Right ventricle myocardium inferior (tissue), 1 donor: ENCODE measurements at regions not wholly inside any gene's neighbourhood (a gene's known extent, or its start where the extent isn't known, plus 50 kb on each side); places are given as distances from the start of the nearest gene placed in this dataset.

Source experiments
- ATAC-seq: fragments of 200-7000 bp; cut with Tn5 transposase; one replicate; pipeline ENCODE4 v1.9.1; 2020; ENCODE audit warnings: mild to moderate bottlenecking, moderate library complexity
- DNase-seq: peaks from one replicate; pipeline ENCODE4 v3.0.0; 2021; ENCODE audit errors: missing footprints
- intact Hi-C: fragments of 100-400 bp; cut with DNase I; formaldehyde crosslinking; loops from one replicate; pipeline ENCODE4 v1.11.0; 2022
- donor health status: DM: no; HTN: yes; CAD: no; lungs with severe emphysema.

- peak; percentile 38 for ATAC-seq
- no peak for DNase-seq
- intact Hi-C loops = no loop called here
Measured at GRCh38 chr15:38885001-38885400, 320.4 kb upstream of the RASGRP1 start.

- ATAC-seq (peak; percentile 35), DNase-seq (no peak)
- intact Hi-C loops = no loop called here
Measured at GRCh38 chr15:38885471-38885952, 320.9 kb upstream of the RASGRP1 start.

- ATAC-seq (no peak), DNase-seq (no peak)
- intact Hi-C loops = no loop called here
Measured at GRCh38 chr15:38886315-38887163, 321.9 kb upstream of the RASGRP1 start.

- no peak for ATAC-seq
- DNase-seq = no peak
- intact Hi-C loops = no loop called here
Measured at GRCh38 chr15:38888701-38889221, 324.1 kb upstream of the RASGRP1 start.

- ATAC-seq (no peak), DNase-seq (no peak)
- intact Hi-C loops = no loop called here
Measured at GRCh38 chr15:38890194-38890593, 325.6 kb upstream of the RASGRP1 start.

GRCh38 chr15:38893925-38894242 lies 329.3 kb upstream of the RASGRP1 start:
- ATAC-seq = no peak

GRCh38 chr15:38894243-38894948 lies 329.8 kb upstream of the RASGRP1 start:
- no peak for ATAC-seq
- DNase-seq = no peak
- intact Hi-C loops = no loop called here

More at GRCh38 chr15:38893925-38894242, 329.3 kb upstream of the RASGRP1 start:
- intact Hi-C loops = no loop called here
- DNase-seq = no peak

- DNase-seq (no peak), ATAC-seq (no peak)
- intact Hi-C loops = no loop called here
Measured at GRCh38 chr15:38895326-38896255, 331.0 kb upstream of the RASGRP1 start.

- DNase-seq = no peak
- ATAC-seq = no peak
- intact Hi-C loops = no loop called here
Measured at GRCh38 chr15:38896647-38897046, 332.0 kb upstream of the RASGRP1 start.

- intact Hi-C loops = no loop called here
- ATAC-seq = no peak
- no peak for DNase-seq
Measured at GRCh38 chr15:38897551-38897950, 332.9 kb upstream of the RASGRP1 start.

GRCh38 chr15:38898236-38898635 lies 333.6 kb upstream of the RASGRP1 start:
- intact Hi-C loops = no loop called here
- DNase-seq (no peak), ATAC-seq (no peak)

- intact Hi-C loops = no loop called here
- DNase-seq (no peak), ATAC-seq (no peak)
Measured at GRCh38 chr15:38899300-38899699, 334.7 kb upstream of the RASGRP1 start.

GRCh38 chr15:38904298-38904697 lies 339.7 kb upstream of the RASGRP1 start:
- ATAC-seq = no peak
- intact Hi-C loops = no loop called here
- no peak for DNase-seq

- intact Hi-C loops = no loop called here
- ATAC-seq (no peak), DNase-seq (no peak)
Measured at GRCh38 chr15:38905632-38906031, 341.0 kb upstream of the RASGRP1 start.

- DNase-seq = no peak
- no peak for ATAC-seq
- intact Hi-C loops = no loop called here
Measured at GRCh38 chr15:38920966-38921365, 356.4 kb upstream of the RASGRP1 start.

GRCh38 chr15:38921471-38921870 lies 356.9 kb upstream of the RASGRP1 start:
- DNase-seq (no peak), ATAC-seq (no peak)
- intact Hi-C loops = no loop called here

GRCh38 chr15:38928431-38928830 lies 363.8 kb upstream of the RASGRP1 start:
- intact Hi-C loops = no loop called here
- ATAC-seq (no peak), DNase-seq (no peak)

- ATAC-seq (no peak), DNase-seq (no peak)
- intact Hi-C loops = no loop called here
Measured at GRCh38 chr15:38930851-38931572, 366.4 kb upstream of the RASGRP1 start.
